ENCODE measurements at regions not wholly inside any gene's neighbourhood (a gene's known extent, or its start where the extent isn't known, plus 50 kb on each side); places are given as distances from the start of the nearest gene placed in this dataset.
"Not testable (repeated sequence)": the region's sequence is repeated elsewhere in the genome, so short reads cannot be mapped to it uniquely, and the experiment has no call there.

DNA sequence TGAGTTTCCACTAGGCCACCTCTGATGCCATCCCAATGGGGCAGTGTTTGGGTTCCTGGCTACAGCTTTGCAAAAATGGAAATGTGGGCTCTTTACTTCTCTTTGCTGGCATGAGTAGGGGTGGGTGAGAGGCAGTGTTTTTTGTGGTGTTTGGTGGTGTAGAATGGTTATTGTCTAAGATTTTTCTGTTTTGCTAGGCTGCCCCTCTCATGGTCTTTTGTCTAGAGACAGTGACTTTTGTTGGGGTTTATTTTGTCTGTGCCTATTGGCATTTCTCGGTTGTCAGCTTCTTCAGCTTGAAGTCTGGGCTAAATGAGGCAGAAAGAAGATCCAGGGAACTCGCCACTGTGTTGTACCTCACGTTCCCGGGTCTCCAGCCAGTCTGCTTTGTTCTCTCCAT is 112.1 kb downstream of the CENPF start:
- no peak for DNase-seq (ENCODE audit: low read depth in 3 of 3)

DNA sequence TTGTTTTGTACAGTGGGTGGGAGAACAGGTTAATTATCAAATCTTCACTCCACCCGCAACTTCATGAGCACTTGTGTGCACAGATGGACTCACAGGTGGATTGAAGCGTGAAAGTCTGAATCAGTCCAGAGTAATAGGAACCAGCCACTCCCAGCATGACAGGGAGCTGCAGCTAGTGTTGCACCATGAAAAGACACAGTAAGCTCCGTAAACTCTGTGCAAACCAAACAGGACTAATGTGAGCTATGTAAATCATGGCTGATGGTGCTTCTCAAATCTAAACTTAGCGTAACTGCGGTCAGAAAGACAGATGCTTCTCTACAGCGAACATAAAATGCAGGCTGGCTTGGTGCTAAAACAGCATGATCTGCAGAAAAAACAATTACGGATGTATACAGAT is 114.4 kb downstream of the CENPF start:
- DNase-seq (ENCODE audit: low read depth in 3 of 3) = no peak

DNA sequence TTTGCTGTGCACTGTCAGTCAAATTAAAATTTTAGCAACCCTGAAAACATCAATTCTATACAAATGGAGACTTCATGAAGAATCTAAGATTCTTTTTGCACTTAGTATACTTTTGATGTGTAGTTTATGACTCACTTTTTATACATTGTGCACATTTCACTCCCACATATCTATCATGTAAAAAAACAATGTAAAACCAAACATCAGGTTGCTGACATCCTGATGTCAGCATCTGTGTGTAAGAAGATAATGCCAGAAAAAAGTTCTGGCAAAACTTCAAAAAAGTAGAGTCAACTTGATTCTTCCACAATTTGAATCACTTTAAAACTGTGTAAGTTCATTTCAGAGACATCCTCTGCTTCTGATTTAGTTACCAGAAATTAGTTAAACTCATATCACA is 115.7 kb downstream of the CENPF start:
- DNase-seq (ENCODE audit: low read depth in 3 of 3) = no peak

DNA sequence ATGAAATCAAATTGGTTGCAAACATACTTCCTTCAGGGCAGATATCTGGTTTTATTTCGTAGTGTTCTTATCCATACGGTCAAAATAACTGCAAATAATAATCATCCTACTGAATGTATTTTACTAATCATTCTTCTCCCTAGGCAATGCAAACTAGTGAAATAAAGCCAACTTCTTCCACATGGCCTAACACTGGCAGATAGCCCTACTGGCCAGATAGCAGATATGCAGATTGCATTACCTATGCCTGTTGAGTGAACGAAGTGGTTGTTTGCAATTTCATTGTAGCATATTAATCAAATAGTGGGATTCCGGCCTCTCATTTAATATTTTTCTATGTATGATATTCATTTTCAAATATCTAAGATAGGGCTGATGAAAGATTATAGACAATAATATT is 116.2 kb downstream of the CENPF start:
- DNase-seq (ENCODE audit: low read depth in 3 of 3) = no peak

DNA sequence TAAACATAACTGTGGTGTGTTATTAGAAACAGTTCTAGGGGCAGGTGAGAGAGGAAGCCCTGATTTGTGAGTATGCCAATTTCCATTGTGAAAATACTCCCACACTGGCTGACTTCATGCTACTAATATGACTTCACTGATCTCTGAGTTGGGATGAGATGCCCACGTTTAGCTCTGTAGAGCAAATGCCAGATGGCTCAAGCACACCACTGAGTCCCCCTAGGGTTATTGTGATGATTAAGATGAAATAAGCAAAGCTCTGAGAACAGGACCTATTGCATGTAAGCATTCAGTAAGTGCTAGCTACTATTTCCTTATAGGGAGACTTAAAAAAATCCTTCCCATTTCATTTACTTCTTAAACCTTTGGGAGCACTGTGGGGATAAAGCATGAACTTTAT is 117.6 kb downstream of the CENPF start:
- DNase-seq (ENCODE audit: low read depth in 3 of 3) = no peak

DNA sequence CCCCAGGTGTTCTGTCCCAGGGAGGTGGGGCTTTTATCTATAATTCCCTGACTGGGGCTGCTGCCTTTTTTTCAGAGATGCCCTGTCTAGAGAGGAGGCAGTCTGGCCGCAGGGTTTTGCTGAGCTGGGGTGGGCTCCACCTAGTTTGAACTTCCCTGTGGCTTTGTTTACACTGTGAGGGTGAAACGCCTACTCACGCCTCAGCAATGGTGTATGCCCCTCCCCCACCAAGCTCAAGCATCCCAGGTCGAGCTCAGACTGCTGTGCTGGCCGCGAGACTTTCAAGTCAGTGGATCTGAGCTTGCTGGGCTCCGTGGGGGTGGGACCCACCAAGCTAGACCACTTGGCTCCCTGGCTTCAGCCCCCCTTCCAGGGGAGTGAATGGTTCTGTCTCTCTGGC is 124.3 kb downstream of the CENPF start:
- no peak for DNase-seq (ENCODE audit: low read depth in 3 of 3)

DNA sequence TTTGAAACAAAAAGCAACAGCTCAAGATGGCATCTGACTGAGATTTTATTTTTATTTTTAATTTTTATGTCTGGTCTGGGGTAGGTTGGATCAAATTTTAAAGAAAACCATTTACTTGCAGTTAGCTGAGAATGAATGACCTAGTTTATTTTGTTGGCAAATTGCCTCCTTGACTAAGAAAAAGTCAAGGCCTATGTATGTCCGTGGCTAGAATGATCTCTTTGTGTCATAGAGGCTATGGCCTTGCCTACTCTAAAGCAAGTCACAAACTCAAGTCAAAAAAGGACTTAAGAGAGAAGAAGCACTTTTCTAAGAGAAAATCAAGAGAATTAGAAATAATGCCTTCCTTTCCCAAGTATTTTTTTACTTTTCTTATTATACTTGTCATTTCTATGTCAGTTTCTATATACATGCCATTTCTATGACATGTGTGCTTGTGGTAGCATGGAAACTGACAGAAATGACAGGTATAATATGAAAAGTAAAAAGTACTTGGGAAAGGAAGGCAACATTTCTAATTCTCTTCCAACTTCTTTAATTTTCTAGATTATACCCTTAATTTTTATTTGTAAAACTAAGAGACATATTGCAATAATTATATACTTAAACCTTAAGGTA is 136.7 kb downstream of the CENPF start:
- no peak for DNase-seq (ENCODE audit: low read depth in 3 of 3)

DNA sequence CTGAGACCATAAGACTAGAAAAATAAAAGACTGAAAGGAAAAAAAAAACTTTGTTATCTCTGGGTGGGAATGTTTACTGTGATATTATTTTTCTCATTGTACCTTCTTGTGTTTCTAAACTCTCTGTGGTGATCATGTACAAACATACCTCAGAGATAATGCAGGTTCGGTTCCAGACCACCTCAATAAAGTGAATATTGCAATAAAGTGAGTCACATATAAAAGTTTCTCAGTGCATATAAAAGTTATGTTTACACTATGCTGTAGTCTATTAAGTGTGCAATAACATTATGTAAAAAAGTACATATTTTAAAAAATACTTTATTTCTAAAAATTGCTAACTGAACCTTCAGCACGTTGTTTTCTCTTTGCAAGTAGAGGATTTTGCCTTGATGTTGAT is 137.5 kb downstream of the CENPF start:
- DNase-seq (ENCODE audit: low read depth in 3 of 3) = no peak

DNA sequence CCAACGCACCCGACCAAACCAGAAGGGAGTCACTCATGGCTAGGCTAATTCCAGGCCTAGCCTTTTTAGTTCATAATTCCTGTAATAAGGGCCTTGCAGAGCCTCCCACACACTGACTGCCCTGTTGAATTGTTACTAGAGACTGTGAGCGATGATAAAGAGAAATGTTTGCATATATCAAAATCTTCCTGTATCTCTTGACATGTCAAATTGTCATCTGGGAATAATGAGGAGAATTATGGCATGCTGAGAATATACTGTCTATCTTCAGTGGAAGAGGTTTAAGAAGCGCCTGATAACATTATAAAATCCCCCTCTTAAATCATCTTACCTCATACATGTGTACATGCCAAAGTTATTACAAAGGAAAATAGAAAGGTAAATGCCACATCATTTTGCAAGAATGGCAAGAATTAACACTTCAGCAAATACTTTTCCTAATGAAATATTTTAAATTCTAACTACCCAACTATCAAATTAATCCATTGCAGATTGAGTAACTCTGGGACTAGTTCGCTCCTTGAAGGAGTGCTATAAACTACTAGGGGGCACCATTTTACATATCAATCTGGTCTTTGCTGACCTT is 144.1 kb downstream of the CENPF start:
- no peak for DNase-seq (ENCODE audit: low read depth in 3 of 3)

DNA sequence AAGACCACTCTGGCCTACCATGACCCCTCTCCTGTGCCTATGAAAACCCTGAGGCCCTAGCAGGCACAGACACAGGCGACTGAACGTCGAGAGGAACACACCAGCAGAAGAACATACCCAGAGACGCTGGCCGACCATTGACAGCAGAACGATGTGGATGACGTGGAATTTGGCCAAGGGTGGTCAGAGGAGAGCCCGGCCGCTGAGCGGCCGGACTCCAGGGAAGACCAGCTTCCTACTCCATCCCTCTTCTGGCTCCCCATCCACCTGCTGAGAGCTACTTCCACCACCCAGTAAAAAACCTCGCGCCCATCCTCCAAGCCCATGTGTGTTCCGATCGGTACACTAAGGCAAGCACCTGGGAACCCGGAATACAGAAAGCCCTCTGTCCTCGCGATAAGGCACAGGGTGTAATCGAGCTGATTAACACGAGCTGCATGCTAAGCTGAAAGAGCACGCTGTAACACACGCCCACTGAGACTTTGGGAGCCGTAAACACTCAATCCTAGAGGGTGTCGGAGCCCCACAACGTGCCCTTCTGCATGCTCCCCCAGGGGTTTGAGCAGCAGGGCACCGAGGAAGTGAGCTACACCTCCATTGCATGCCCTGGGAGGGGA is 150.3 kb downstream of the CENPF start:
- DNase-seq (ENCODE audit: low read depth in 3 of 3) = no peak

DNA sequence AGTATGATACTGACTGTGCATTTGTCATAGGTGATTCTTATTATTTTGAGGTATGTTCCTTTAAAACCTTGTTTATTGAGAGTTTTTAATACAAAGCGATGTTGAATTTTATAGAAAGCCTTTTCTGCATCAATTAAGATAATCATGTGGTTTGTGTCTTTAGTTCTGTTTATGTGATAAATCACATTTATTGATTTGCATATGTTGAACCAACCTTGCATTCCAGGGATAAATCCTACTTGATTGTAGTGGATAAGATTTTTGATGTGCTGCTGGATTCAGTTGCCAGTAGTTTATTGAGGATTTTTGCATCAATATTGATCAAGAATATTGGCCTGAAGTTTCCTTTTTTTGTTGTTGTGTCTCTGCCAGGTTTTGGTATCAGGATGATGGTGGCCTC is 158.0 kb downstream of the CENPF start:
- DNase-seq (ENCODE audit: low read depth in 3 of 3) = no peak

DNA sequence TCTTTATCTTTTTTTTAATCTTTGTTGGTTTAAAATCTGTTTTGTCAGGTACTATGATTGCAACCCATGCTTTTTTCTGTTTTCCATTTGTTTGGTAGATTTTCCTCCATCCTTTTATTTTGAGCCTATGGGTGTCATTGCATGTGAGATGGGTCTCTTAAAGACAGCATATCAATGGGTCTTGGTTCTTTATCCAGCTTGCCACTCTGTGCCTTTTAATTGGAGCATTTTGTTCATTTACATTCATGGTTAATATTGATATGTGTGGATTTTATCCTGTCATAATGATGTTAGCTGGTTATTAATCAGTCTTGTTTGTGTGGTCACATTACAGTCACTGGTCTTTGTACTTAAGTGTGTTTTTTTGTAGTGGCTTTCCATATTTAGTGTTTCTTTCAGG is 159.9 kb downstream of the CENPF start:
- DNase-seq (ENCODE audit: low read depth in 3 of 3) = no peak

DNA sequence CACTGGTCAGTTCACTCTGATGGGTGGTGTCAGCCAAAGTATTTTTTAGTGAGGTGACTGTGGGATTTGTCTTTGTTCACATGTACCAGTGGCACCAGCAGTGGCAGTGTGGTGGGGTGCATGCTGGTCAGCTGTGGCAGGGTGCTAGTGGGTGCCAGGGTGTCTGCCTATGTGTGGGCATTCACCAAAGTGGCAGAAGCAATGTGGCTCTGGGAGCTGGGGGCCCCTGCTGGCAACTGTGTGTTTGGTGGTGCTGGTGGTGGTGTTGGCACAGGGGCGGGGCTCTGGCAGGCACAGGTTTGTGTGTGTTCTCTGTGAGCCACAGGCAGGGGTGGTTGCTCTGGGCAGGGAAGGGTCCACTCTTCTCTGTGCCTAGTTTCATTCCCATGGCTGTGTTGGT is 161.5 kb downstream of the CENPF start:
- no peak for DNase-seq (ENCODE audit: low read depth in 3 of 3)

DNA sequence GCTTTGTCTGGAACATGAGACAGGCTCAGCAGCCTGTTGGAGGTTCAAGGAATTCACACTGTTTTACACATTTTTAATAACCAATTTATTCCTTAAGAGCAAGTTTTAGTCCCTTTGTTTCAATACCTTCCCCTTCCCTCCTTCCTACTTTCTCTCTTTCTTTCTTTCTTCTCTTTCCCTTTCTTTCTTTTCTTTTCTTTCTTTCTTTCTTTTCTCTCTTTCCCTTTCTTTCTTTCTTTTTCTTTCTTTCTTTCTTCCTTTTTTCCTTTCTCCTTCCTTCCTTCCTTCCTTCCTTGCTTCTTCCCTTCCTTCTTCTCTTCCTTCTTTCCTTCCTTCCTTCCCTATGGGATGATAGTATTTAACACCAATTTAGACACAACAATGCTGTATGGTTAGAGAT is 164.2 kb downstream of the CENPF start:
- DNase-seq (ENCODE audit: low read depth in 3 of 3) = no peak

DNA sequence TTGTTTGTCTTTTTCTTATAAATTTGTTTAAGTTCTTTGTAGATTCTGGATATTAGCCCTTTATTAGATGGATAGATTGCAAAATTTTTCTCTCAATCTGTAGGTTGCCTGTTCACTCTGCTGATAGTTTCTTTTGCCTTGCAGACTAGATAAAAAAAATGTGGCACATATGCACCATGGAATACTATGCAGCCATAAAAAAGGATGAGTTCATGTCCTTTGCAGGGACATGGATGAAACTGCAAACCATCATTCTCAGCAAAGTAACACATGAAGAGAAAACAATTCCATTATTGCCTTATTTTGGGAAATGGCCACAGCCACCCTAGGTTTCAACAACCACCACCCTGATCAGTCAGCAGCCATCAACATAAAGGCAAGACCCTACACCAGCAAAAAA is 166.7 kb downstream of the CENPF start:
- not testable (repeated sequence) for DNase-seq (ENCODE audit: low read depth in 3 of 3)

DNA sequence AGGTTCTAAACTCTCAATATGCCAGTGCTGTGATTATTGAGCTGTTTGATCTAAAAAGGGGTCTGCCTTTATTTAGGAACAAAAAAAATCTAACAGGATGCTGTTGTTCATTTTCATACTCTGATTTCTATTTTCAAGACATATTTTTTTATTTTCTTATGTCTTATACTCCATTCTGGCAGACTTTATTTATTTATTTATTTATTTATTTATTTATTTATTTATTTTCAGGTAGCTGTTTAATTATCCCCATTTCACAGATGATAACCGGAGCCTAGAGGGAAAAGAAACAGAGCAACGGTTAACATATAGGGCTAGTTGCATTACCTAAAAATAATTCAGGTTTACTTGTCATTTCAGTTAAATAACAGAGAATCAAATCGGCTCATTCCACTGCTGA is 174.4 kb downstream of the CENPF start:
- no peak for DNase-seq (ENCODE audit: low read depth in 3 of 3)

DNA sequence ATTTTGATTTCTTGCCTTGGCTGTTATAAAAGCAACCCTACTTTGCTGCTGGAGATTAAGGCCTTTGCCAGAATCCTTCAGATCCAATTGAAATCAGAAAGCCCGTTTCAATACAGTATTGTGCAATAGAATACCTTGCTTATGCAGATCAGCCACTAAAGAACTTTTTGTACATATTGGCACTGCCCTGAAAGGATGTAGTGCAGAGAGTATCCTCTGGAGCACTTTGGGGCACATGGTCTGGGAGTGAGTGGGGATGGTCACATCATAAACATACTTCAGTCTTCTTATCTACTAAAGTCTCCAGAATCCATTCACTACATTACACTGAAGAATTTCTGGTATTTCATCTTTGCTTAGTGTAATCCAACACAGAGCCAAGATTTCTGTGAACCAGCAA is 189.0 kb downstream of the CENPF start:
- no peak for DNase-seq (ENCODE audit: low read depth in 3 of 3)

DNA sequence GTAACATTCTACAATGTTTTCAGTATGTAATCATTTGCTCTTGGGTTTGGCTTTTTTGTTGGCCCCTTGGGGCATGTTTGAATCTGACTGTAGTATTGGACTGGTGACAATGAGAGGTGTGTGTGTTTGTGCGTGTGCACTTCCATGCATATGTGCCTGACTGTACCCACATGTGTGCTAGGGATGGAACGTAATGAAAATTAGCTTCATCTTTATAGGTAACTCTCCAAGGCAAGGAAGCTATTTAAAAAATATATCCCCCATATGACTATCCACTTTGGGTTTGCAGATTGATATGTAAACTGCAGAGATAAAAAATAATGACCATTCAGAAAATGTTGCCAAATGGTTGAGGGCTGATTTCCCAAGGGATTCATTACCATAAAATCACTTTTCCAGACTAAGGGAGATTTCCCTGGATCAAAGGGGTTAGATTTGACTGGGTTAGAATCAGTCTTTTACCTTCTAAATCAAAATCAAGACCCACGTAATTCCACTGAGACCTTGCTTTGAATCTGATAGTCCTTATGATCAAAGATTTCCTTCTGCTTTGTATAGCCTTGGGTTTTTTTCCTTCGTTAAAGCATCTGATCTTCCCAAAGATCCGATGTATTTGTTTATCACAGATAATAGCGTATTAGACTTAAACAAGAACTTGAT is 189.7 kb downstream of the CENPF start:
- no peak for DNase-seq (ENCODE audit: low read depth in 3 of 3)

DNA sequence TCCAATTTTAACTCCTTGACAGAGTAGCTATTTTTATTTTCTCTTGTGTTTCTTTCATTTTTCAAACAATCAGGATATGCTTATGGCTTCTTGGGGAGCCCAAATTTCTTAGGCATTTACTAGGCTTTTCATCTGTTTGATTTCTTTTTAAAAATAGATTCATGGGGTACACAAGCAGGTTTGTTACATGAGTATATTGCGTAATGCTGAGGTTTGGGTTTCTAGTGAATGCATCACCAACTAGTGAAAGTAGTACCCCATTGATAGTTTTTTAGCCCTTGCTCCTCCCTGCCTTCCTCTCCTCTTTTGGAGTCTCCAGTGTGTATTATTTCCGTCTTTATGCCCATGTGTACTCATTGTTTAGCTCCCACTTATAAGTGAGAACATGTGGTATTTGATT is 190.7 kb downstream of the CENPF start:
- no peak for DNase-seq (ENCODE audit: low read depth in 3 of 3)

DNA sequence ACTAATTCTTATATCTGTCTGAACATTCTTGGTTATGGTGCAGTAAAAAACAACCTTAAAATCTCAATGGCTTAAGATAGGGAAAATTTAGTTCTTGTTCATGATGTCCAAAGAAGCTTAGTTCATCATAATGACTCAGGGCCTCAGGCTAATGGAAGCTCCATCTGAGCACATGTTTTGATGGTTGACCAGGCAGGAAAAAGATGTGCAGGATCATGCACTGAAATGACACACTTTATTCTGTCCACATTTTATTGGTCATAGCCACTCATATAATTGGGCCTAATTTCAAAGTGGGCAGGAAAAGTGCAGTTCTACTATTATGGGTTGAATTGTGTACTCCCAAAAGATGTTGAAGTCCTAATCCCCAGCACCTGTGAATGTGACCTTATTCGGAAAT is 198.2 kb downstream of the CENPF start:
- DNase-seq (ENCODE audit: low read depth in 3 of 3) = no peak

DNA sequence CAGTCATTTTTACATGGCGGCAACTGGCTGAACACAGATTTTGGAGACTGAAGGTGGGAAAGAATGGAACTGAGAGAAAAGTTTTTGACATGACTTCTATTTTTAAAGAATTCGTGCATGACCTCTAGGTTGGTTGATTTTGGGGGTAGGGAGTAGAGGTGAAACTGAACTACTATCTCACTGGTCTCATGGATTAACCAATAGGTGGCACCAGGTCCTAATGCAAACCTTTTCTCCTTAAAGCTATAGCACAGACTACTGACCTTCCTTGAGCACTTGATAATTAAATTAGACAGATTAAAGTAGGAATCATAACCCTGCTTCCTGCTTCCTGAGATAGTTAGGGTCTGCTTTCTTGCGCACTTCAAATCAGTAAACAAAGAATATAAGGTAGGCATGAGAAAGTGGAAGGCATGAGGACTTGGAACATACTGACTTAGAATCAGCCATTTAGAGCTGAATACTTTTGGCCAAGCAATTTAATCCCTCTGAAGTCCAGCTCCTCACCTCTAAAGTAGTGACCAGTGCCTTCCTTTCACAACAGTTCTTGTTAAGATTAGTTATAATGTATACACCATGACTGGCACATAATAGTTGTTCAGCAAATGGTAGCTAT is 206.0 kb downstream of the CENPF start:
- no peak for DNase-seq (ENCODE audit: low read depth in 3 of 3)

DNA sequence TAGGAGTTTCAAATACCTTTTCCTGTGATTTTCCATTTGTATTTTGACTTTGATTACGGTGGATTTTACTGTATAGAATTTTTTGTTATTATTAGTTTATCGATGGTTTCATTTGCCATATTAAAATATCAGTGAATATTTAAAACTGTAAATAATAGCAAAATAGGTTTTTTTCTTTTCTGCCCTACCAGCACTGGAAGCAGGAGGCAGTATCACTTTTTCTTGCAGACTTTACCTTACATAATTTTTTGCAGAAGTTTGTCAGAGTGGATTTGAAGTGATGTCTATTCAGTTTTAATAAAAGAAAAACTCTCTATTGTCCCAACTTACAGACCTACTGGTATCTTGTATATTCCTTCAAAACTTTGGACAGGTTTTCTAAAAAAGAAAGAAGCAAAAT is 213.6 kb downstream of the CENPF start:
- DNase-seq (ENCODE audit: low read depth in 3 of 3) = no peak

All from stimulated activated CD4-positive, alpha-beta T cell treated with anti-CD3 and anti-CD28 coated beads, TNF-alpha, amount 100 ng/mL, for 24 hours (primary cell).